Tibial nerve (tissue), 4 donors: ENCODE measurements at regions not wholly inside any gene's neighbourhood (a gene's known extent, or its start where the extent isn't known, plus 50 kb on each side); places are given as distances from the start of the nearest gene placed in this dataset.
A peak's percentile ranks its signal among the peaks of the same experiment; 100 is the strongest.

Source experiments
- DNase-seq, 2 donors: peaks; one replicate each; pipeline ENCODE4 v3.0.0-alpha.2; 2019; ENCODE audit warnings: low spot score in 2 of 2
- H3K27ac ChIP-seq, 4 donors: fragments of 200-600 bp; sonication (generic) in 3 of 4; one replicate each; pipeline ENCODE4 v1.5.1; 2017 to 2019; ENCODE audit warnings: mild to moderate bottlenecking in 1 of 4
- H3K27me3 ChIP-seq, 2 donors: fragments of 200-600 bp; sonication (generic) in 1 of 2; one replicate each; pipeline versions ENCODE4 v1.5.1 to v1.6.0; 2017 to 2019
- H3K36me3 ChIP-seq, 3 donors: fragments of 200-600 bp; sonication (generic); one replicate each; pipeline ENCODE4 v1.5.1; 2018 to 2019
- H3K4me1 ChIP-seq, 4 donors: fragments of 200-600 bp; sonication (generic) in 3 of 4; one replicate each; pipeline ENCODE4 v1.5.1; 2017 to 2019
- H3K4me3 ChIP-seq, 4 donors: fragments of 200-600 bp; sonication (generic) in 3 of 4; one replicate each; pipeline ENCODE4 v1.5.1; 2017 to 2019; ENCODE audit warnings: mild to moderate bottlenecking in 1 of 4, moderate library complexity in 1 of 4
- H3K9me3 ChIP-seq, 4 donors: fragments of 200-600 bp; sonication (generic) in 3 of 4; one replicate each; pipeline ENCODE4 v1.5.1; 2017 to 2019
- CTCF ChIP-seq, 5 experiments: fragments of 200-600 bp in 3 of 5; fragments of 450-650 bp in 2 of 5; sonication (generic) in 3 of 5; IDR thresholded peaks; one replicate each; pipeline ENCODE4 v1.5.1; 2016 to 2019; ENCODE audit warnings: antibody characterized with exemption in 5 of 5, mild to moderate bottlenecking in 3 of 5, moderate library complexity in 2 of 5
- EP300 ChIP-seq, 2 donors: sonication (generic); formaldehyde crosslinking; IDR thresholded peaks; one replicate each; pipeline ENCODE4 v1.6.1; 2017; ENCODE audit warnings: antibody characterized with exemption in 2 of 2, mild to moderate bottlenecking in 1 of 2
- POLR2A ChIP-seq, 2 donors: fragments of 450-650 bp; IDR thresholded peaks; one replicate each; pipeline ENCODE4 v1.6.1; 2017; ENCODE audit warnings: antibody characterized with exemption in 2 of 2, mild to moderate bottlenecking in 2 of 2, moderate library complexity in 2 of 2
- WGBS, 2 donors: methylation state at CpG; one replicate each; pipeline ENCODE4 v1.1.5; 2018; 5-methylcytosine and 5-hydroxymethylcytosine counted together

- Histone ChIP-seq H3K4me1 (peaks cover 0 to 21% (median 4%) of the 10 kb centered on the region in 4 donors), H3K27ac (peak overlapping the region in 3 of 4 donors; percentile 42 to 71 (median 43)), H3K4me3 (no peak overlapping the region), H3K27me3 (no peaks in the 10 kb centered on the region), H3K9me3 (no peaks in the 10 kb centered on the region), H3K36me3 (no peaks in the 10 kb centered on the region)
- no peak for DNase-seq
- TF ChIP-seq POLR2A (IDR thresholded peaks at IDR 0.05): no peak
- peak; percentile 14 to 51 for TF ChIP-seq EP300 (IDR thresholded peaks at IDR 0.05)
- 32 to 35% methylated on average over 6 of the region's 6 CpGs for WGBS, 2 donors
Measured at GRCh38 chr13:109874484-109875454, 88.4 kb upstream of the IRS2 start.

DNA sequence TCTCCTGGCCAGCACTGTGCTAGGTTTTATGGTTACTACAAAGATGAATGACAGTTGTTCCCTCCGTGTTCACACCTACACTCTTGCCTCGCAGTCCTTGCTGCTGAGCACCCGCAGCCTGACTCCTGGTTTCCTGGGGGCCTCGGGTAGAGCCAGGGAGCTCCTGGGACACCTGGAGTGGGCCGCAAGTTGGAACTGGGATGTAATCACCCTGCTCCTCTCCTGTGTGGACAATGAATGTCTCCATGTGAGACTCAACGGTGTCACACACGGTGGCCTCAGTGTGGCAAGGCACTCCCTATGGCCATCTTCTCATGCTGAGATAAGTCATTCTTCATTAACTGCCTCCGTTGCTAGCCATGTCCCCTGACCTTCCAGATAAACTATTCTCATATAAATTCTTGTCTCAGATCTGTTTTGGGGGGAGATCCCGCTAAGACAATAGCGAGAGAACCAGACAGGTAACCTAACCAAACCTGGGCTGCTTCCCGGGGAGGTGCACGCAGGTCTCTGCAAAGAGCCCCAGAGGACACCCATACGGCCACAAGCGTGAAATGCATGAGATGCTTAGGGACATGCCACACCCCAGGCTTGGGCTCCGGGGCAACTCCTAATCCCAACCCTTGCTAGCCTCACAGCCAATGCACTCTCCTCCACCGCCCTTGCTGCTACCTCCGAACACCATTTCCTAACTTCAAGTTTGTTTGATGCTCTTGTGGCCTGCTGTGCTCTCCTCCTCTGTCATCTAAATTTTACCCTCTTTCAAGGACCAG is 87.2 kb upstream of the IRS2 start:
- 87 to 91% methylated on average over 17 of the region's 17 CpGs for WGBS, 2 donors
- Histone ChIP-seq H3K4me3 (no peak overlapping the region), H3K9me3 (no peaks in the 10 kb centered on the region), H3K36me3 (no peaks in the 10 kb centered on the region), H3K27ac (no peak overlapping the region), H3K27me3 (no peaks in the 10 kb centered on the region), H3K4me1 (peaks cover 0 to 21% (median 8%) of the 10 kb centered on the region in 4 donors)
- TF ChIP-seq POLR2A (IDR thresholded peaks at IDR 0.05): no peak
- no peak for TF ChIP-seq EP300 (IDR thresholded peaks at IDR 0.05)
- no peak for TF ChIP-seq CTCF (IDR thresholded peaks at IDR 0.05)
- DNase-seq: no peak

- WGBS, 2 donors: 95 to 100% methylated on average over 1 of the region's 1 CpG
- no peaks in the 10 kb centered on the region for H3K36me3 ChIP-seq
Measured at GRCh38 chr13:109872864-109873263, 86.5 kb upstream of the IRS2 start.

GRCh38 chr13:109870696-109871370 is 84.5 kb upstream of the IRS2 start:
- no peak overlapping the region for H3K27ac ChIP-seq
- DNase-seq: no peak
- no peak for TF ChIP-seq CTCF (IDR thresholded peaks at IDR 0.05)
- TF ChIP-seq POLR2A (IDR thresholded peaks at IDR 0.05): no peak
- no peak for TF ChIP-seq EP300 (IDR thresholded peaks at IDR 0.05)

More at GRCh38 chr13:109872864-109873263, 86.5 kb upstream of the IRS2 start:
- DNase-seq: no peak
- Histone ChIP-seq H3K27me3 (no peaks in the 10 kb centered on the region), H3K4me1 (peaks cover 0 to 21% (median 8%) of the 10 kb centered on the region in 4 donors), H3K4me3 (no peak overlapping the region), H3K9me3 (no peaks in the 10 kb centered on the region), H3K27ac (no peak overlapping the region)
- no peak for TF ChIP-seq POLR2A (IDR thresholded peaks at IDR 0.05)
- no peak for TF ChIP-seq EP300 (IDR thresholded peaks at IDR 0.05)

DNA sequence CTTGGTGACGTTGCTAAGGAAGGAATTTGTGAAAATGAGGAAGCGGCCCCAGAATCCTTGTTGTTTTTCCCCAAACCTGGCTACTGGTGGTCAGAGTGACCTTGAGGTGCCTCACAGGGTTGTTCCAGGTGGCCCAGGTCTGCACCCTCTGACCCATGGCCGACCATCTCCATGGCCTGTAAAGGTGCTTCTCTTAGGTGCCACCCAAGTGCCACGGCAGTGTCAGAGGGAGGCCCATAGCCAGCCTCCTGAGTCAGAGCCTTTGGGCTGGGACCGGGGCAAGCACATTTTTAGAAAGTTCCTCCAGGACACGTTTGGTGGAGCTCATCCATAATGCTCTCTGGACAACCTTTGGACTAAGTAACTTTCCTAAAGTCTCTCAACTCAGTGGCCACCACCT is 83.9 kb upstream of the IRS2 start:
- H3K36me3 ChIP-seq: no peaks in the 10 kb centered on the region
- no peak for DNase-seq
- no peak overlapping the region for H3K27ac ChIP-seq
- peaks cover 0 to 13% (median 6%) of the 10 kb centered on the region in 4 donors for H3K4me1 ChIP-seq
- H3K9me3 ChIP-seq: no peaks in the 10 kb centered on the region
- TF ChIP-seq POLR2A (IDR thresholded peaks at IDR 0.05): no peak
- TF ChIP-seq CTCF (IDR thresholded peaks at IDR 0.05): no peak
- TF ChIP-seq EP300 (IDR thresholded peaks at IDR 0.05): no peak
- no peaks in the 10 kb centered on the region for H3K27me3 ChIP-seq
- 83 to 92% methylated on average over 6 of the region's 6 CpGs for WGBS, 2 donors
- H3K4me3 ChIP-seq: no peak overlapping the region

More at GRCh38 chr13:109870696-109871370, 84.5 kb upstream of the IRS2 start:
- WGBS, 2 donors: 92 to 96% methylated on average over 9 of the region's 9 CpGs
- Histone ChIP-seq H3K9me3 (no peaks in the 10 kb centered on the region), H3K27me3 (no peaks in the 10 kb centered on the region), H3K36me3 (no peaks in the 10 kb centered on the region), H3K4me1 (peaks cover 0 to 19% (median 7%) of the 10 kb centered on the region in 4 donors), H3K4me3 (no peak overlapping the region)
